ENCODE measurements at regions not wholly inside any gene's neighbourhood (a gene's known extent, or its start where the extent isn't known, plus 50 kb on each side); places are given as distances from the start of the nearest gene placed in this dataset.
"Not testable (repeated sequence)": the region's sequence is repeated elsewhere in the genome, so short reads cannot be mapped to it uniquely, and the experiment has no call there.

DNA sequence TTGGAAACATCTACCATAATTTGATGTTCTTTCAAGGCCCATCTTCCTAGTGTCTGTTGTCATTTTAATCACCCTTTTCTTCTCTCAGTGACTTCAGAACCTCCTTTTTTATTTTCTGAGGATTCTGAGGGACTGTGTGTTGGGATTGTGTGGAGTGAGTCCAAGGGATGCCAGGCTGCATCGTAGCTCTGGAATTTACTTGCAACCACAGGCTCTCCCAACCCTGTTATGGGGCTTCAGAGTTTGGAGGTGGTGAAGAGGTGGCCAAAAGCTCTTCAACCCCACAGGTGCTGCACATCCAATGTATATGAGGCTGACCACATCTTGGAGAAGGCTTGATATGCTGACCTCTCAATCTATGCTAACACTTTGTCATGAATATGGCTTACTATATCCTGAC is 79.5 kb upstream of the GPR141 start (continued):
- TF ChIP-seq, protein P1, sequence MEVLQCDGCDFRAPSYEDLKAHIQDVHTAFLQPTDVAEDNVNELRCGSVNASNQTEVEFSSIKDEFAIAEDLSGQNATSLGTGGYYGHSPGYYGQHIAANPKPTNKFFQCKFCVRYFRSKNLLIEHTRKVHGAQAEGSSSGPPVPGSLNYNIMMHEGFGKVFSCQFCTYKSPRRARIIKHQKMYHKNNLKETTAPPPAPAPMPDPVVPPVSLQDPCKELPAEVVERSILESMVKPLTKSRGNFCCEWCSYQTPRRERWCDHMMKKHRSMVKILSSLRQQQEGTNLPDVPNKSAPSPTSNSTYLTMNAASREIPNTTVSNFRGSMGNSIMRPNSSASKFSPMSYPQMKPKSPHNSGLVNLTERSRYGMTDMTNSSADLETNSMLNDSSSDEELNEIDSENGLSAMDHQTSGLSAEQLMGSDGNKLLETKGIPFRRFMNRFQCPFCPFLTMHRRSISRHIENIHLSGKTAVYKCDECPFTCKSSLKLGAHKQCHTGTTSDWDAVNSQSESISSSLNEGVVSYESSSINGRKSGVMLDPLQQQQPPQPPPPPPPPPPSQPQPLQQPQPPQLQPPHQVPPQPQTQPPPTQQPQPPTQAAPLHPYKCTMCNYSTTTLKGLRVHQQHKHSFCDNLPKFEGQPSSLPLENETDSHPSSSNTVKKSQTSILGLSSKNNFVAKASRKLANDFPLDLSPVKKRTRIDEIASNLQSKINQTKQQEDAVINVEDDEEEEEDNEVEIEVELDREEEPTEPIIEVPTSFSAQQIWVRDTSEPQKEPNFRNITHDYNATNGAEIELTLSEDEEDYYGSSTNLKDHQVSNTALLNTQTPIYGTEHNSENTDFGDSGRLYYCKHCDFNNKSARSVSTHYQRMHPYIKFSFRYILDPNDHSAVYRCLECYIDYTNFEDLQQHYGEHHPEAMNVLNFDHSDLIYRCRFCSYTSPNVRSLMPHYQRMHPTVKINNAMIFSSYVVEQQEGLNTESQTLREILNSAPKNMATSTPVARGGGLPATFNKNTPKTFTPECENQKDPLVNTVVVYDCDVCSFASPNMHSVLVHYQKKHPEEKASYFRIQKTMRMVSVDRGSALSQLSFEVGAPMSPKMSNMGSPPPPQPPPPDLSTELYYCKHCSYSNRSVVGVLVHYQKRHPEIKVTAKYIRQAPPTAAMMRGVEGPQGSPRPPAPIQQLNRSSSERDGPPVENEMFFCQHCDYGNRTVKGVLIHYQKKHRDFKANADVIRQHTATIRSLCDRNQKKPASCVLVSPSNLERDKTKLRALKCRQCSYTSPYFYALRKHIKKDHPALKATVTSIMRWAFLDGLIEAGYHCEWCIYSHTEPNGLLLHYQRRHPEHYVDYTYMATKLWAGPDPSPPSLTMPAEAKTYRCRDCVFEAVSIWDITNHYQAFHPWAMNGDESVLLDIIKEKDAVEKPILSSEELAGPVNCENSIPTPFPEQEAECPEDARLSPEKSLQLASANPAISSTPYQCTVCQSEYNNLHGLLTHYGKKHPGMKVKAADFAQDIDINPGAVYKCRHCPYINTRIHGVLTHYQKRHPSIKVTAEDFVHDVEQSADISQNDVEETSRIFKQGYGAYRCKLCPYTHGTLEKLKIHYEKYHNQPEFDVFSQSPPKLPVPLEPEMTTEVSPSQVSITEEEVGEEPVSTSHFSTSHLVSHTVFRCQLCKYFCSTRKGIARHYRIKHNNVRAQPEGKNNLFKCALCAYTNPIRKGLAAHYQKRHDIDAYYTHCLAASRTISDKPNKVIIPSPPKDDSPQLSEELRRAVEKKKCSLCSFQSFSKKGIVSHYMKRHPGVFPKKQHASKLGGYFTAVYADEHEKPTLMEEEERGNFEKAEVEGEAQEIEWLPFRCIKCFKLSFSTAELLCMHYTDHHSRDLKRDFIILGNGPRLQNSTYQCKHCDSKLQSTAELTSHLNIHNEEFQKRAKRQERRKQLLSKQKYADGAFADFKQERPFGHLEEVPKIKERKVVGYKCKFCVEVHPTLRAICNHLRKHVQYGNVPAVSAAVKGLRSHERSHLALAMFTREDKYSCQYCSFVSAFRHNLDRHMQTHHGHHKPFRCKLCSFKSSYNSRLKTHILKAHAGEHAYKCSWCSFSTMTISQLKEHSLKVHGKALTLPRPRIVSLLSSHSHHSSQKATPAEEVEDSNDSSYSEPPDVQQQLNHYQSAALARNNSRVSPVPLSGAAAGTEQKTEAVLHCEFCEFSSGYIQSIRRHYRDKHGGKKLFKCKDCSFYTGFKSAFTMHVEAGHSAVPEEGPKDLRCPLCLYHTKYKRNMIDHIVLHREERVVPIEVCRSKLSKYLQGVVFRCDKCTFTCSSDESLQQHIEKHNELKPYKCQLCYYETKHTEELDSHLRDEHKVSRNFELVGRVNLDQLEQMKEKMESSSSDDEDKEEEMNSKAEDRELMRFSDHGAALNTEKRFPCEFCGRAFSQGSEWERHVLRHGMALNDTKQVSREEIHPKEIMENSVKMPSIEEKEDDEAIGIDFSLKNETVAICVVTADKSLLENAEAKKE (CRISPR knock-in tag; IDR thresholded peaks at IDR 0.05), result no peak
- TF ChIP-seq EZH2 (IDR thresholded peaks at IDR 0.05; ENCODE audit: low read depth, unreplicated experiment) (no peak), EZH2phosphoT487 (IDR thresholded peaks at IDR 0.05; ENCODE audit: unreplicated experiment) (no peak), ZNF331 (CRISPR knock-in tag; IDR thresholded peaks at IDR 0.05; ENCODE audit: low read depth) (no peak), JUNB (IDR thresholded peaks at IDR 0.05; ENCODE audit: unreplicated experiment) (no peak), STAT1 (IDR thresholded peaks at IDR 0.05; ENCODE audit: unreplicated experiment) (no peak), CREB1 (CRISPR knock-in tag; IDR thresholded peaks at IDR 0.05; ENCODE audit: low read depth) (no peak)
- TF ChIP-seq, protein P2, sequence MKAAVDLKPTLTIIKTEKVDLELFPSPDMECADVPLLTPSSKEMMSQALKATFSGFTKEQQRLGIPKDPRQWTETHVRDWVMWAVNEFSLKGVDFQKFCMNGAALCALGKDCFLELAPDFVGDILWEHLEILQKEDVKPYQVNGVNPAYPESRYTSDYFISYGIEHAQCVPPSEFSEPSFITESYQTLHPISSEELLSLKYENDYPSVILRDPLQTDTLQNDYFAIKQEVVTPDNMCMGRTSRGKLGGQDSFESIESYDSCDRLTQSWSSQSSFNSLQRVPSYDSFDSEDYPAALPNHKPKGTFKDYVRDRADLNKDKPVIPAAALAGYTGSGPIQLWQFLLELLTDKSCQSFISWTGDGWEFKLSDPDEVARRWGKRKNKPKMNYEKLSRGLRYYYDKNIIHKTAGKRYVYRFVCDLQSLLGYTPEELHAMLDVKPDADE (IDR thresholded peaks at IDR 0.05), result no peak

DNA sequence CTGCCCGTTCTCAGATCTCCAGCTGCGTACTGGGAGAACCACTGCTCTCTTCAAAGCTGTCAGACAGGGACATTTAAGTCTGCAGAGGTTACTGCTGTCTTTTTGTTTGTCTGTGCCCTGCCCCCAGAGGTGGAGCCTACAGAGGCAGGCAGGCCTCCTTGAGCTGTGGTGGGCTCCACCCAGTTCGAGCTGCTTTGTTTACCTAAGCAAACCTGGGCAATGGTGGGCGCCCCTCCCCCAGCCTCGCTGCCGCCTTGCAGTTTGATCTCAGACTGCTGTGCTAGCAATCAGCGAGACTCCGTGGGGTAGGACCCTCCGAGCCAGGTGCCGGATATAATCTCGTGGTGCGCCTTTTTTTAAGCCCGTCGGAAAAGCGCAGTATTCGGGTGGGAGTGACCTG is 66.2 kb upstream of the GPR141 start:
- H3K27me3 Mint-ChIP-seq (ENCODE audit: insufficient read depth, low read depth, poor library complexity); H3K36me3 ChIP-seq (ENCODE audit: insufficient read depth); H3K27me3 ChIP-seq (ENCODE audit: insufficient read depth); DNase-seq (ENCODE audit: low spot score); H3K9me3 Mint-ChIP-seq; H3K4me1 Mint-ChIP-seq; H3K4me3 Mint-ChIP-seq; H4K20me1 ChIP-seq (replicated peaks; ENCODE audit: insufficient read depth); H3K36me3 Mint-ChIP-seq (ENCODE audit: low read depth); H3K4me1 ChIP-seq (ENCODE audit: insufficient read depth); H3K27ac ChIP-seq (ENCODE audit: low read depth); H3K79me2 ChIP-seq (replicated peaks; ENCODE audit: insufficient read depth); H3K27ac Mint-ChIP-seq; H3F3A ChIP-seq (replicated peaks; ENCODE audit: low read depth); H3K9me2 ChIP-seq (ENCODE audit: insufficient read depth); ATAC-seq: not testable (repeated sequence)
- Histone ChIP-seq H3K4me2 (peak overlapping the region; percentile 70), H3K4me3 (peak overlapping the region; percentile 52), H2AFZ (peak overlapping the region; percentile 95)
